DND-41 (cell line): ENCODE measurements at regions not wholly inside any gene's neighbourhood (a gene's known extent, or its start where the extent isn't known, plus 50 kb on each side); places are given as distances from the start of the nearest gene placed in this dataset.

Experiments used
- ATAC-seq: fragments of 200-7000 bp; cut with Tn5 transposase; 3 replicates; pipeline ENCODE4 v1.9.1; 2021; ENCODE audit warnings: low read depth; ENCODE audit not compliant: insufficient read depth
- DNase-seq: peaks from one replicate; pipeline ENCODE4 v3.0.0-alpha.2; 2020
- H2AFZ ChIP-seq: 2 replicates; pipeline ENCODE4 v1.6.0; 2012; ENCODE audit warnings: low read depth, low read length
- H3K27ac ChIP-seq: 2 replicates; pipeline ENCODE4 v1.5.1; 2012; ENCODE audit warnings: low read length, inconsistent platforms
- H3K27me3 ChIP-seq: fragments of 200-600 bp; sonication (generic); 2 replicates; pipeline ENCODE4 v1.6.0; 2012; ENCODE audit warnings: low read length, mild to moderate bottlenecking, inconsistent platforms; ENCODE audit not compliant: insufficient read depth, poor library complexity
- H3K36me3 ChIP-seq: 2 replicates; pipeline ENCODE4 v1.5.1; 2012; ENCODE audit warnings: low read length, inconsistent platforms; ENCODE audit not compliant: insufficient read depth
- H3K4me1 ChIP-seq: 2 replicates; pipeline ENCODE4 v1.5.1; 2012; ENCODE audit warnings: mild to moderate bottlenecking, low read length; ENCODE audit not compliant: insufficient read depth
- H3K4me2 ChIP-seq: 2 replicates; pipeline ENCODE4 v1.6.0; 2012; ENCODE audit warnings: mild to moderate bottlenecking, moderate library complexity, low read length, inconsistent platforms; ENCODE audit not compliant: insufficient read depth
- H3K4me3 ChIP-seq, 2 experiments: fragments of 200-600 bp in 1 of 2; shearing (Covaris generic) in 1 of 2; 2 replicates each; pipeline ENCODE4 v1.5.1; 2012 to 2016; ENCODE audit warnings: inconsistent platforms in 2 of 2, low read length in 2 of 2, mild to moderate bottlenecking in 2 of 2, low read depth in 1 of 2, moderate library complexity in 1 of 2
- H3K79me2 ChIP-seq: 2 replicates; pipeline ENCODE4 v1.6.0; 2012; ENCODE audit warnings: low read length, inconsistent platforms; ENCODE audit not compliant: insufficient read depth
- H3K9ac ChIP-seq: 2 replicates; pipeline ENCODE4 v1.6.0; 2012; ENCODE audit warnings: low read depth, mild to moderate bottlenecking, inconsistent platforms, low read length, moderate library complexity
- H3K9me3 ChIP-seq: 2 replicates; pipeline ENCODE4 v1.5.1; 2012; ENCODE audit warnings: low read length, moderate library complexity, mild to moderate bottlenecking, inconsistent platforms; ENCODE audit not compliant: insufficient read depth, severe bottlenecking
- H4K20me1 ChIP-seq: 2 replicates; pipeline ENCODE4 v1.6.0; 2012; ENCODE audit warnings: low read length; ENCODE audit not compliant: insufficient read depth
- EZH2 ChIP-seq: IDR thresholded peaks from 3 replicates; pipeline ENCODE4 v1.6.1; 2012; ENCODE audit warnings: borderline replicate concordance, low read depth, mild to moderate bottlenecking, moderate library complexity, low read length, inconsistent platforms; ENCODE audit not compliant: severe bottlenecking
- TF ChIP-seq, protein P1 (sequence below): IDR thresholded peaks from 2 replicates; pipeline ENCODE4 v1.5.1; 2012; ENCODE audit warnings: borderline replicate concordance, low read length, moderate library complexity, mild to moderate bottlenecking; ENCODE audit not compliant: poor library complexity, severe bottlenecking; ENCODE audit errors: extremely low read depth

DNA sequence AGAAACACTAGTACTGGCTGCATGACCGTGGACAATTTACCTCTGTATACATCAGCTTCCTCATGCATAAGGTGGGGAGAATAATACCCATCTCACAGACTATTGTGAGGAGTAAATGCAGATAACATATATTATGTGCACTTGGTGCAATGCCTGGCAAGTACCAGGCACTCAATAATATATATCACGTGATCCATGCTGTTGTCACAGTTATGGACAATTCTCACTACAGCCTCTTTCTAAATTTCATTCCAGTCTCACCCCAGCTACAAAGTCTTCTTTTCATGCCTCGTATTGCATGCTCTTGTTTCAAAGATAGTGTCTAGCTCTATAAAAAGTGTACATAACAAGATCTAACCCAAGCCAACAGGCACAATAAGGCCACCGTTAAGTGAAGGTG lies 494.3 kb upstream of the ADAMTS9 start:
- DNase-seq (no peak), ATAC-seq (no peak)
- Histone ChIP-seq H3K27me3 (no peaks in the 10 kb centered on the region), H3K9me3 (no peaks in the 10 kb centered on the region), H3K27ac (no peak overlapping the region), H3K4me3 (no peak overlapping the region), H2AFZ (no peak overlapping the region), H3K4me2 (no peak overlapping the region), H3K36me3 (no peaks in the 10 kb centered on the region), H3K79me2 (no peaks in the 10 kb centered on the region), H3K9ac (no peak overlapping the region), H4K20me1 (no peaks in the 10 kb centered on the region), H3K4me1 (no peaks in the 10 kb centered on the region)
- TF ChIP-seq, protein P1, sequence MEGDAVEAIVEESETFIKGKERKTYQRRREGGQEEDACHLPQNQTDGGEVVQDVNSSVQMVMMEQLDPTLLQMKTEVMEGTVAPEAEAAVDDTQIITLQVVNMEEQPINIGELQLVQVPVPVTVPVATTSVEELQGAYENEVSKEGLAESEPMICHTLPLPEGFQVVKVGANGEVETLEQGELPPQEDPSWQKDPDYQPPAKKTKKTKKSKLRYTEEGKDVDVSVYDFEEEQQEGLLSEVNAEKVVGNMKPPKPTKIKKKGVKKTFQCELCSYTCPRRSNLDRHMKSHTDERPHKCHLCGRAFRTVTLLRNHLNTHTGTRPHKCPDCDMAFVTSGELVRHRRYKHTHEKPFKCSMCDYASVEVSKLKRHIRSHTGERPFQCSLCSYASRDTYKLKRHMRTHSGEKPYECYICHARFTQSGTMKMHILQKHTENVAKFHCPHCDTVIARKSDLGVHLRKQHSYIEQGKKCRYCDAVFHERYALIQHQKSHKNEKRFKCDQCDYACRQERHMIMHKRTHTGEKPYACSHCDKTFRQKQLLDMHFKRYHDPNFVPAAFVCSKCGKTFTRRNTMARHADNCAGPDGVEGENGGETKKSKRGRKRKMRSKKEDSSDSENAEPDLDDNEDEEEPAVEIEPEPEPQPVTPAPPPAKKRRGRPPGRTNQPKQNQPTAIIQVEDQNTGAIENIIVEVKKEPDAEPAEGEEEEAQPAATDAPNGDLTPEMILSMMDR, result no peak
- no peak for TF ChIP-seq EZH2

DNA sequence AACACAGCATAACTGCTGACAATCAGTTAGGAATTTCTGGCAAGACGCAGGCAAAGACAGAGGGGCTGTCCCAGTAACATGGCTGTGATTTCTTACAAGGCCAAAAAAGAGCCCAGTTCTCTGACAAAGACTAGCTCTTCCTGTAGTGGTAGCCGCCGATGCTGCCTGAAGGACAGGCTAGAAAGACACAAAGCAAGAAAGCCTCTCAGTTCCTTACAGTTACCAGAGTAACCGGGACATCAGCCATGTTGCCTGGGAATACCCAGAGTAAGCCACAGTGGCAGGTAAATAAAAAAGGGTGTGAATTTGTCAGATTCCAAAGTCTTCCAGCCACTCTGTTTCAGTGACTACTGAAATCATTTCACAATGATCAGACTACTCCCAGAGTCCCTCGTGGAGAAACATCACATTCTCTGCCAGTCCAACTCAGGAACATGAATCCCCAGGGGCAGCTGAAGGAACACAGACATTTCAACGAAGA lies 493.6 kb upstream of the ADAMTS9 start:
- Histone ChIP-seq H3K27me3 (no peaks in the 10 kb centered on the region), H2AFZ (no peak overlapping the region), H3K4me2 (no peak overlapping the region), H4K20me1 (no peaks in the 10 kb centered on the region), H3K9me3 (no peaks in the 10 kb centered on the region), H3K36me3 (no peaks in the 10 kb centered on the region), H3K4me3 (no peak overlapping the region), H3K4me1 (no peaks in the 10 kb centered on the region), H3K79me2 (no peaks in the 10 kb centered on the region), H3K9ac (no peak overlapping the region), H3K27ac (no peak overlapping the region)
- TF ChIP-seq, protein P1, result no peak
- TF ChIP-seq EZH2, result no peak
- DNase-seq (no peak), ATAC-seq (no peak)

DNA sequence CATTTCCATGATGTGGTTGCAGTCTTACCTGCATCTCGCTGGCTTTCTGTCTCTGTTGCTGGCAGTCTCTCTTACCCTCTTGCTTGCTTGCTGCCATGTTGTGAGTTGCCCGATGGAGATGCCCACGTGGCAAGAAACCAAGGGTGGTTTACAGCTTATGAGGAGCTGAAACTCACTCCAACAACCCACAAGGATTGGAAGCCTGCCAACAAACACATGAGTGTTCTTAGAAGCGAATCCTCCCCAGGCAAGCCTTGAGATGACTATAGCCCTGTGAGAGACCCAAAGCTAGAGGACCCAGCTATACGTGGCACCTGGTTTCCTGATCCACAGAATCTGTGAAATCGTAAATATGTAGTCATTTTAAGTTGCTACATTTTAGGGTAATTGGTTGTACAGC lies 490.9 kb upstream of the ADAMTS9 start:
- Histone ChIP-seq H3K79me2 (no peaks in the 10 kb centered on the region), H2AFZ (no peak overlapping the region), H3K36me3 (no peaks in the 10 kb centered on the region), H3K4me2 (no peak overlapping the region), H3K4me1 (no peaks in the 10 kb centered on the region), H4K20me1 (no peaks in the 10 kb centered on the region), H3K4me3 (no peak overlapping the region), H3K9ac (no peak overlapping the region), H3K27me3 (no peaks in the 10 kb centered on the region), H3K9me3 (no peaks in the 10 kb centered on the region), H3K27ac (no peak overlapping the region)
- no peak for TF ChIP-seq EZH2
- TF ChIP-seq, protein P1, result no peak
- no peak for DNase-seq
- ATAC-seq, result no peak

DNA sequence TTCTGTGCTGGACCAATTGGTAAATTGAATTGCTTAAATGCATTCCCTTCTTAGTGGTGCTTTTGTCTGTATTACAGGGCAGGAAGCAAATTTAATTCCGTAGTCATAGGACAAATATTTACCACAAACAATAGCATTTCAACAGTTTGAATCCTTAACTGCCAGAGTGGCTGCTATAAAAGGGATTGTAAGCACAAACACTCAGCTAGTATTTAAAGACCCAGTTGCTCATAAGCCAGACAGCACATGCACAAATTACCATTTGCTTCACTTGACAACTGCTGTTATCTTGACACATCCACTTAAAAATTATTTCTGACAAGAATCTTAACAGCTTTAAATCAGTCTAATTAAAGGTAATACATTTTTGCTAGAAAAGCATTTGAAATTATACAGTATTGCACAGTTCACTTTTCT lies 490.2 kb upstream of the ADAMTS9 start:
- Histone ChIP-seq H3K9ac (no peak overlapping the region), H3K4me3 (no peak overlapping the region), H3K36me3 (no peaks in the 10 kb centered on the region), H2AFZ (no peak overlapping the region), H3K4me1 (no peaks in the 10 kb centered on the region), H3K27me3 (no peaks in the 10 kb centered on the region), H3K4me2 (no peak overlapping the region), H3K9me3 (no peaks in the 10 kb centered on the region), H4K20me1 (no peaks in the 10 kb centered on the region), H3K27ac (no peak overlapping the region), H3K79me2 (no peaks in the 10 kb centered on the region)
- TF ChIP-seq EZH2, result no peak
- TF ChIP-seq, protein P1, result no peak
- DNase-seq (no peak), ATAC-seq (no peak)
